Breast epithelium (tissue), 3 donors: ENCODE measurements at regions not wholly inside any gene's neighbourhood (a gene's known extent, or its start where the extent isn't known, plus 50 kb on each side); places are given as distances from the start of the nearest gene placed in this dataset.

Experiments used
- CTCF ChIP-seq, 3 donors: fragments of 450-650 bp; IDR thresholded peaks; one replicate each; pipeline ENCODE4 v1.5.1; 2016 to 2017; ENCODE audit warnings: antibody characterized with exemption in 3 of 3, mild to moderate bottlenecking in 3 of 3, moderate library complexity in 3 of 3
- POLR2A ChIP-seq: fragments of 450-650 bp; IDR thresholded peaks from one replicate; pipeline ENCODE4 v1.6.1; 2016; ENCODE audit warnings: antibody characterized with exemption, mild to moderate bottlenecking, moderate library complexity

DNA sequence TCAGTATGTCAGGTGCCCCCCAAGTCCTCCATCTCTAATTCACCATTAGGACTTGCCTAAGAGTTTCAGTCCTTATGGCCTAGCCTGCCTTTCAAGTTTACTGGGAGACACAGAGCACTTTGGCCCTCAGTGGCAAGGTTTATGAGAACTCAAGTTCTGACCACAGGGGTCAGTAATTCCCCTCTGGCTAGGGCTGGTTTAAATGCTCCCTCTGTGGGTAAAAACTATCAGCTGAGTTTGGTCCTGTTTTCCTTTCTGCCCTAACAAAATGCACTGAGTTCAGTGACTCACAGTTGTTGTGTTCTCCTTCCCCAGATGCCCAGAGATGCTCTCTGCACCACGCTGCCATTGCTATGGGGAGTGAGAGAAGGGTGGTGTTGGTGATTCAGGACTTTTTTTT lies 163.2 kb downstream of the RELL1 start:
- TF ChIP-seq CTCF (IDR thresholded peaks at IDR 0.05) (no peak), POLR2A (no peak)
